ENCODE measurements at regions not wholly inside any gene's neighbourhood (a gene's known extent, or its start where the extent isn't known, plus 50 kb on each side); places are given as distances from the start of the nearest gene placed in this dataset.

DNA sequence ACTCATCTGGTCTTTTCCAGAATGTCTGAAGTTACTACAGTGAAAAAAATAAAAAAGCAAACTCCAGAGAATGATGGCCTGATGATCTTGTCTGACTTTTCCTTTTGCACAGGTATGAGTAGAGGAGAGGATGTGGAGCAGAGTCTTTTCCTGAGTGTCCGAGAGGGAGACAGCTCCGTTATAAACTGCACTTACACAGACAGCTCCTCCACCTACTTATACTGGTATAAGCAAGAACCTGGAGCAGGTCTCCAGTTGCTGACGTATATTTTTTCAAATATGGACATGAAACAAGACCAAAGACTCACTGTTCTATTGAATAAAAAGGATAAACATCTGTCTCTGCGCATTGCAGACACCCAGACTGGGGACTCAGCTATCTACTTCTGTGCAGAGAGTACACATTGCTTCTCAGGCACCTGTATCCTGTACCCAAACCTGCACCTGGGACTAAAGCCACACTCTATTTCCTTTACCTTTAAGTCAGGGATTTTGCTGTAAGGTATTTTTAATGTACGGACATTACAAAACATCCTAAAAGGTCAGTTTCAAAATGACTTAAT is 75.8 kb upstream of the OR4E1 start:
- TF ChIP-seq CTCF (IDR thresholded peaks at IDR 0.05 in 4 of 5, conservative IDR thresholded peaks at IDR 0.05 in 1 of 5) = no peak
- no peak for TF ChIP-seq POLR2A (IDR thresholded peaks at IDR 0.05)
